Hepatocyte (in vitro differentiated cells): ENCODE measurements at regions not wholly inside any gene's neighbourhood (a gene's known extent, or its start where the extent isn't known, plus 50 kb on each side); places are given as distances from the start of the nearest gene placed in this dataset.

Experiments used
- DNase-seq: peaks from one replicate; pipeline ENCODE4 v3.0.0-alpha.2; 2016; ENCODE audit warnings: low spot score
- H2AFZ ChIP-seq: fragments of 200-600 bp; sonication (generic); 2 replicates; pipeline ENCODE4 v1.6.0; 2016; ENCODE audit warnings: antibody characterized with exemption, mild to moderate bottlenecking
- H3K27ac ChIP-seq: fragments of 200-600 bp; sonication (generic); 2 replicates; pipeline ENCODE4 v1.5.1; 2016; ENCODE audit warnings: mild to moderate bottlenecking
- H3K27me3 ChIP-seq: fragments of 200-600 bp; sonication (generic); 2 replicates; pipeline ENCODE4 v1.6.1; 2016
- H3K36me3 ChIP-seq: fragments of 200-600 bp; sonication (generic); replicated peaks from 2 replicates; pipeline ENCODE4 v1.5.1; 2016; ENCODE audit warnings: low read depth; ENCODE audit not compliant: insufficient read depth
- H3K4me1 ChIP-seq: fragments of 200-600 bp; sonication (generic); 2 replicates; pipeline ENCODE4 v1.5.1; 2016; ENCODE audit warnings: mild to moderate bottlenecking, moderate library complexity; ENCODE audit not compliant: insufficient read depth
- H3K4me2 ChIP-seq: fragments of 200-600 bp; sonication (generic); 2 replicates; pipeline ENCODE4 v1.6.0; 2016
- H3K4me3 ChIP-seq: fragments of 200-600 bp; sonication (generic); 2 replicates; pipeline ENCODE4 v1.5.1; 2016; ENCODE audit warnings: mild to moderate bottlenecking
- H3K79me2 ChIP-seq: fragments of 200-600 bp; sonication (generic); 2 replicates; pipeline ENCODE4 v1.6.0; 2017; ENCODE audit warnings: mild to moderate bottlenecking
- H3K9me2 ChIP-seq: fragments of 200-600 bp; sonication (generic); replicated peaks from 2 replicates; pipeline ENCODE4 v1.6.0; 2017; ENCODE audit warnings: mild to moderate bottlenecking; ENCODE audit not compliant: insufficient read depth
- H3K9me3 ChIP-seq: fragments of 200-600 bp; sonication (generic); 2 replicates; pipeline ENCODE4 v1.5.1; 2016; ENCODE audit warnings: low read depth, mild to moderate bottlenecking
- H4K20me1 ChIP-seq: fragments of 200-600 bp; sonication (generic); 2 replicates; pipeline ENCODE4 v1.6.0; 2016; ENCODE audit warnings: mild to moderate bottlenecking; ENCODE audit not compliant: insufficient read depth, poor library complexity, severe bottlenecking
- CTCF ChIP-seq: fragments of 200-600 bp; sonication (generic); IDR thresholded peaks from 2 replicates; pipeline ENCODE4 v1.5.1; 2016; ENCODE audit warnings: antibody characterized with exemption, mild to moderate bottlenecking; ENCODE audit not compliant: poor library complexity
- EZH2 ChIP-seq: fragments of 200-600 bp; sonication (generic); IDR thresholded peaks from 2 replicates; pipeline ENCODE4 v1.6.1; 2016; ENCODE audit warnings: antibody characterized with exemption, mild to moderate bottlenecking, borderline replicate concordance
- EZH2phosphoT487 ChIP-seq: fragments of 200-600 bp; sonication (generic); IDR thresholded peaks from one replicate; pipeline ENCODE4 v1.6.1; 2018; ENCODE audit warnings: antibody characterized with exemption, mild to moderate bottlenecking, low read depth, moderate library complexity; ENCODE audit not compliant: unreplicated experiment, severe bottlenecking
- WGBS: methylation state at CpG from one replicate; pipeline ENCODE4 v1.1.6; 2016; ENCODE audit warnings: low lambda C conversion rate; ENCODE audit errors: missing lambda C conversion rate; 5-methylcytosine and 5-hydroxymethylcytosine counted together

- no peaks in the 10 kb centered on the region for H4K20me1 ChIP-seq
- H3K9me3 ChIP-seq: no peaks in the 10 kb centered on the region
- no peak overlapping the region for H3K27ac ChIP-seq
Measured at GRCh38 chr4:84024405-84024804, 474.7 kb downstream of the NKX6-1 start.

GRCh38 chr4:84022564-84022963 lies 476.5 kb downstream of the NKX6-1 start:
- DNase-seq: no peak
- TF ChIP-seq EZH2: no peak
- no peak for TF ChIP-seq CTCF
- TF ChIP-seq EZH2phosphoT487: no peak
- 87% methylated on average over 5 of the region's 5 CpGs for WGBS

More at GRCh38 chr4:84024405-84024804, 474.7 kb downstream of the NKX6-1 start:
- H3K4me3 ChIP-seq: no peak overlapping the region
- H3K9me2 ChIP-seq: no peaks in the 10 kb centered on the region
- TF ChIP-seq EZH2phosphoT487: no peak
- no peak for TF ChIP-seq CTCF
- TF ChIP-seq EZH2: no peak
- H3K4me2 ChIP-seq: no peak overlapping the region
- no peaks in the 10 kb centered on the region for H3K27me3 ChIP-seq
- no peaks in the 10 kb centered on the region for H3K79me2 ChIP-seq
- WGBS: 60% methylated on average over 2 of the region's 2 CpGs
- DNase-seq: no peak
- H3K36me3 ChIP-seq: no peaks in the 10 kb centered on the region
- no peak overlapping the region for H2AFZ ChIP-seq
- H3K4me1 ChIP-seq: no peaks in the 10 kb centered on the region

GRCh38 chr4:84019626-84020025 lies 479.5 kb downstream of the NKX6-1 start:
- no peak overlapping the region for H3K27ac ChIP-seq

More at GRCh38 chr4:84022564-84022963, 476.5 kb downstream of the NKX6-1 start:
- no peaks in the 10 kb centered on the region for H3K27me3 ChIP-seq
- H3K27ac ChIP-seq: no peak overlapping the region
- no peaks in the 10 kb centered on the region for H3K9me2 ChIP-seq
- no peak overlapping the region for H3K4me3 ChIP-seq
- H3K36me3 ChIP-seq: no peaks in the 10 kb centered on the region
- H3K4me2 ChIP-seq: no peak overlapping the region
- H3K4me1 ChIP-seq: no peaks in the 10 kb centered on the region
- no peak overlapping the region for H2AFZ ChIP-seq
- H3K79me2 ChIP-seq: no peaks in the 10 kb centered on the region
- H4K20me1 ChIP-seq: no peaks in the 10 kb centered on the region
- no peaks in the 10 kb centered on the region for H3K9me3 ChIP-seq

More at GRCh38 chr4:84019626-84020025, 479.5 kb downstream of the NKX6-1 start:
- Histone ChIP-seq H3K79me2 (no peaks in the 10 kb centered on the region), H3K9me2 (no peaks in the 10 kb centered on the region), H2AFZ (no peak overlapping the region), H3K4me1 (no peaks in the 10 kb centered on the region), H3K27me3 (no peaks in the 10 kb centered on the region), H3K36me3 (no peaks in the 10 kb centered on the region), H4K20me1 (no peaks in the 10 kb centered on the region), H3K9me3 (no peaks in the 10 kb centered on the region), H3K4me2 (no peak overlapping the region), H3K4me3 (no peak overlapping the region)
- no peak for TF ChIP-seq EZH2phosphoT487
- no peak for TF ChIP-seq EZH2
- no peak for TF ChIP-seq CTCF
- 81% methylated on average over 2 of the region's 2 CpGs for WGBS
- DNase-seq: no peak
